Neural cell (in vitro differentiated cells): ENCODE measurements at regions not wholly inside any gene's neighbourhood (a gene's known extent, or its start where the extent isn't known, plus 50 kb on each side); places are given as distances from the start of the nearest gene placed in this dataset.

Experiments
- MXI1 ChIP-seq: fragments of 450-650 bp; conservative IDR thresholded peaks from 2 replicates; pipeline ENCODE4 v1.6.1; 2014; ENCODE audit warnings: antibody characterized with exemption, mild to moderate bottlenecking; ENCODE audit not compliant: poor library complexity, severe bottlenecking
- POLR2AphosphoS5 ChIP-seq: IDR thresholded peaks from 2 replicates; pipeline ENCODE4 v1.6.1; 2012
- TF ChIP-seq, protein P1 (sequence below): fragments of 450-650 bp; IDR thresholded peaks from 2 replicates; pipeline ENCODE4 v1.5.1; 2014; ENCODE audit warnings: antibody characterized with exemption, mild to moderate bottlenecking, moderate library complexity; ENCODE audit not compliant: poor library complexity, severe bottlenecking

GRCh38 chr7:149624419-149625339 lies 127.1 kb upstream of the ZNF746 start:
- TF ChIP-seq MXI1 = peak; percentile 87
- TF ChIP-seq, protein P1, sequence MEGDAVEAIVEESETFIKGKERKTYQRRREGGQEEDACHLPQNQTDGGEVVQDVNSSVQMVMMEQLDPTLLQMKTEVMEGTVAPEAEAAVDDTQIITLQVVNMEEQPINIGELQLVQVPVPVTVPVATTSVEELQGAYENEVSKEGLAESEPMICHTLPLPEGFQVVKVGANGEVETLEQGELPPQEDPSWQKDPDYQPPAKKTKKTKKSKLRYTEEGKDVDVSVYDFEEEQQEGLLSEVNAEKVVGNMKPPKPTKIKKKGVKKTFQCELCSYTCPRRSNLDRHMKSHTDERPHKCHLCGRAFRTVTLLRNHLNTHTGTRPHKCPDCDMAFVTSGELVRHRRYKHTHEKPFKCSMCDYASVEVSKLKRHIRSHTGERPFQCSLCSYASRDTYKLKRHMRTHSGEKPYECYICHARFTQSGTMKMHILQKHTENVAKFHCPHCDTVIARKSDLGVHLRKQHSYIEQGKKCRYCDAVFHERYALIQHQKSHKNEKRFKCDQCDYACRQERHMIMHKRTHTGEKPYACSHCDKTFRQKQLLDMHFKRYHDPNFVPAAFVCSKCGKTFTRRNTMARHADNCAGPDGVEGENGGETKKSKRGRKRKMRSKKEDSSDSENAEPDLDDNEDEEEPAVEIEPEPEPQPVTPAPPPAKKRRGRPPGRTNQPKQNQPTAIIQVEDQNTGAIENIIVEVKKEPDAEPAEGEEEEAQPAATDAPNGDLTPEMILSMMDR = peak; percentile 92
- peak; percentile 90 for TF ChIP-seq POLR2AphosphoS5
